ENCODE measurements at regions not wholly inside any gene's neighbourhood (a gene's known extent, or its start where the extent isn't known, plus 50 kb on each side); places are given as distances from the start of the nearest gene placed in this dataset.
"Not testable (repeated sequence)": the region's sequence is repeated elsewhere in the genome, so short reads cannot be mapped to it uniquely, and the experiment has no call there.

DNA sequence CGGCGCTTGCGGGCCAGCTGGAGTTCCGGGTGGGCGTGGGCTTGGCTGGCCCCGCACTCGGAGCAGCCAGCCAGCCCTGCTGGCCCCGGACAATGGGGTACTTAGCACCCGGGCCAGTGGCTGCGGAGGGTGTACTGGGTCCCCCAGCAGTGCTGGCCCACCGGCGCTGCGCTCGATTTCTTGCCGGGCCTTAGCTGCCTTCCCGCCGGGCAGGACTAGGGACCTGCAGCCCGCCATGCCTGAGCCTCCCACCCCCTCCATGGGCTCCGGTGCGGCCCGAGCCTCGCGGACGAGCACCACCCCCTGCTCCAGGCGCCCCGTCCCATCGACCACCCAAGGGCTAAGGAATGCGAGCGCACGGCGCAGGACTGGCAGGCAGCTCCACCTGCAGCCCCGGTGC lies 61.4 kb upstream of the CAPRIN1 start:
- not testable (repeated sequence) for TF ChIP-seq POLR2AphosphoS5 (IDR thresholded peaks at IDR 0.05; ENCODE audit: low read depth); CREB1 (CRISPR knock-in tag; IDR thresholded peaks at IDR 0.05; ENCODE audit: low read depth); NANOG (IDR thresholded peaks at IDR 0.05; ENCODE audit: borderline replicate concordance); EZH2phosphoT487 (IDR thresholded peaks at IDR 0.05; ENCODE audit: unreplicated experiment); EZH2 (IDR thresholded peaks at IDR 0.05; ENCODE audit: low read depth, unreplicated experiment)
- TF ChIP-seq, protein P1, sequence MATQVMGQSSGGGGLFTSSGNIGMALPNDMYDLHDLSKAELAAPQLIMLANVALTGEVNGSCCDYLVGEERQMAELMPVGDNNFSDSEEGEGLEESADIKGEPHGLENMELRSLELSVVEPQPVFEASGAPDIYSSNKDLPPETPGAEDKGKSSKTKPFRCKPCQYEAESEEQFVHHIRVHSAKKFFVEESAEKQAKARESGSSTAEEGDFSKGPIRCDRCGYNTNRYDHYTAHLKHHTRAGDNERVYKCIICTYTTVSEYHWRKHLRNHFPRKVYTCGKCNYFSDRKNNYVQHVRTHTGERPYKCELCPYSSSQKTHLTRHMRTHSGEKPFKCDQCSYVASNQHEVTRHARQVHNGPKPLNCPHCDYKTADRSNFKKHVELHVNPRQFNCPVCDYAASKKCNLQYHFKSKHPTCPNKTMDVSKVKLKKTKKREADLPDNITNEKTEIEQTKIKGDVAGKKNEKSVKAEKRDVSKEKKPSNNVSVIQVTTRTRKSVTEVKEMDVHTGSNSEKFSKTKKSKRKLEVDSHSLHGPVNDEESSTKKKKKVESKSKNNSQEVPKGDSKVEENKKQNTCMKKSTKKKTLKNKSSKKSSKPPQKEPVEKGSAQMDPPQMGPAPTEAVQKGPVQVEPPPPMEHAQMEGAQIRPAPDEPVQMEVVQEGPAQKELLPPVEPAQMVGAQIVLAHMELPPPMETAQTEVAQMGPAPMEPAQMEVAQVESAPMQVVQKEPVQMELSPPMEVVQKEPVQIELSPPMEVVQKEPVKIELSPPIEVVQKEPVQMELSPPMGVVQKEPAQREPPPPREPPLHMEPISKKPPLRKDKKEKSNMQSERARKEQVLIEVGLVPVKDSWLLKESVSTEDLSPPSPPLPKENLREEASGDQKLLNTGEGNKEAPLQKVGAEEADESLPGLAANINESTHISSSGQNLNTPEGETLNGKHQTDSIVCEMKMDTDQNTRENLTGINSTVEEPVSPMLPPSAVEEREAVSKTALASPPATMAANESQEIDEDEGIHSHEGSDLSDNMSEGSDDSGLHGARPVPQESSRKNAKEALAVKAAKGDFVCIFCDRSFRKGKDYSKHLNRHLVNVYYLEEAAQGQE (IDR thresholded peaks at IDR 0.05; ENCODE audit: unreplicated experiment) = not testable (repeated sequence)
- TF ChIP-seq, protein P2, sequence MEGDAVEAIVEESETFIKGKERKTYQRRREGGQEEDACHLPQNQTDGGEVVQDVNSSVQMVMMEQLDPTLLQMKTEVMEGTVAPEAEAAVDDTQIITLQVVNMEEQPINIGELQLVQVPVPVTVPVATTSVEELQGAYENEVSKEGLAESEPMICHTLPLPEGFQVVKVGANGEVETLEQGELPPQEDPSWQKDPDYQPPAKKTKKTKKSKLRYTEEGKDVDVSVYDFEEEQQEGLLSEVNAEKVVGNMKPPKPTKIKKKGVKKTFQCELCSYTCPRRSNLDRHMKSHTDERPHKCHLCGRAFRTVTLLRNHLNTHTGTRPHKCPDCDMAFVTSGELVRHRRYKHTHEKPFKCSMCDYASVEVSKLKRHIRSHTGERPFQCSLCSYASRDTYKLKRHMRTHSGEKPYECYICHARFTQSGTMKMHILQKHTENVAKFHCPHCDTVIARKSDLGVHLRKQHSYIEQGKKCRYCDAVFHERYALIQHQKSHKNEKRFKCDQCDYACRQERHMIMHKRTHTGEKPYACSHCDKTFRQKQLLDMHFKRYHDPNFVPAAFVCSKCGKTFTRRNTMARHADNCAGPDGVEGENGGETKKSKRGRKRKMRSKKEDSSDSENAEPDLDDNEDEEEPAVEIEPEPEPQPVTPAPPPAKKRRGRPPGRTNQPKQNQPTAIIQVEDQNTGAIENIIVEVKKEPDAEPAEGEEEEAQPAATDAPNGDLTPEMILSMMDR (conservative IDR thresholded peaks at IDR 0.05; ENCODE audit: low read depth in 2 of 2) = not testable (repeated sequence)
